ENCODE measurements at regions not wholly inside any gene's neighbourhood (a gene's known extent, or its start where the extent isn't known, plus 50 kb on each side); places are given as distances from the start of the nearest gene placed in this dataset.

GRCh38 chr16:6709736-6710135 is 622.9 kb upstream of the RBFOX1 start:
- TF ChIP-seq CTCF (IDR thresholded peaks at IDR 0.05 in 4 of 5, conservative IDR thresholded peaks at IDR 0.05 in 1 of 5) (no peak), POLR2A (IDR thresholded peaks at IDR 0.05) (no peak)
